ENCODE measurements at regions not wholly inside any gene's neighbourhood (a gene's known extent, or its start where the extent isn't known, plus 50 kb on each side); places are given as distances from the start of the nearest gene placed in this dataset.
A peak's percentile ranks its signal among the peaks of the same experiment; 100 is the strongest.

GRCh38 chr2:172354347-172354746 lies 73.0 kb upstream of the ITGA6 start:
- TF ChIP-seq CTCF (conservative IDR thresholded peaks at IDR 0.05; ENCODE audit: low read depth), result no peak
- ChIA-PET CTCF (interaction anchor here (0.6 kb wide), 1 partner anchor 28 kb away, joined by 3 read pairs; no protein-coding TSS in a partner anchor), POLR2A (ENCODE audit: low non-redundant PET) (interaction anchor here (0.7 kb wide), 1 partner anchor 30 kb away, joined by 3 read pairs; no protein-coding TSS in a partner anchor)
- DNase-seq (ENCODE audit: low spot score), result no peak
- no peak overlapping the region for H3K27ac ChIP-seq

GRCh38 chr2:172357442-172357841 lies 69.9 kb upstream of the ITGA6 start:
- ChIA-PET CTCF (interaction anchor here (0.5 kb wide), 1 partner anchor 1086 kb away, joined by 5 read pairs; no protein-coding TSS in a partner anchor), POLR2A (ENCODE audit: low non-redundant PET) (no interaction called here)
- TF ChIP-seq CTCF (conservative IDR thresholded peaks at IDR 0.05; ENCODE audit: low read depth), result no peak
- no peak for DNase-seq (ENCODE audit: low spot score)
- H3K27ac ChIP-seq, result no peak overlapping the region

- peak overlapping the region; percentile 38 for H3K27ac ChIP-seq
- no peak for DNase-seq (ENCODE audit: low spot score)
- no peak for TF ChIP-seq CTCF (conservative IDR thresholded peaks at IDR 0.05; ENCODE audit: low read depth)
- ChIA-PET CTCF (no interaction called here), POLR2A (ENCODE audit: low non-redundant PET) (interaction anchor here (0.6 kb wide), 1 partner anchor 14 kb away, joined by 5 read pairs; no protein-coding TSS in a partner anchor)
Measured at GRCh38 chr2:172358691-172359556, 68.5 kb upstream of the ITGA6 start.

GRCh38 chr2:172361360-172361759 lies 66.0 kb upstream of the ITGA6 start:
- no peak for DNase-seq (ENCODE audit: low spot score)
- H3K27ac ChIP-seq, result no peak overlapping the region
- CTCF ChIA-PET, result no interaction called here
- POLR2A ChIA-PET (ENCODE audit: low non-redundant PET), result no interaction called here
- no peak for TF ChIP-seq CTCF (conservative IDR thresholded peaks at IDR 0.05; ENCODE audit: low read depth)

- H3K27ac ChIP-seq, result no peak overlapping the region
- ChIA-PET POLR2A (ENCODE audit: low non-redundant PET) (no interaction called here), CTCF (interaction anchor here (1.2 kb wide), 1 partner anchor 677 kb away, joined by 3 read pairs; no protein-coding TSS in a partner anchor)
- no peak for DNase-seq (ENCODE audit: low spot score)
- TF ChIP-seq CTCF (conservative IDR thresholded peaks at IDR 0.05; ENCODE audit: low read depth), result no peak
Measured at GRCh38 chr2:172361840-172362239, 65.5 kb upstream of the ITGA6 start.

- CTCF ChIA-PET, result no interaction called here
- TF ChIP-seq CTCF (conservative IDR thresholded peaks at IDR 0.05; ENCODE audit: low read depth), result no peak
- H3K27ac ChIP-seq, result no peak overlapping the region
- DNase-seq (ENCODE audit: low spot score), result no peak
- POLR2A ChIA-PET (ENCODE audit: low non-redundant PET), result no interaction called here
Measured at GRCh38 chr2:172364261-172364660, 63.1 kb upstream of the ITGA6 start.
